A673 (cell line): ENCODE measurements at regions not wholly inside any gene's neighbourhood (a gene's known extent, or its start where the extent isn't known, plus 50 kb on each side); places are given as distances from the start of the nearest gene placed in this dataset.
"Not testable (repeated sequence)": the region's sequence is repeated elsewhere in the genome, so short reads cannot be mapped to it uniquely, and the experiment has no call there.

ENCODE experiments used
- BruUV-seq: library from RNA; stranded (reverse); fragments of 400-500 nt; replicated peaks from 2 replicates; lab custom pipeline; 2021; lab: Mats Ljungman, UMichigan
- CTCF ChIA-PET: fragments of 300-600 bp; sonication (Branson Sonifier 250); formaldehyde crosslinking; loops from one replicate; lab custom pipeline; 2022; ENCODE audit warnings: antibody characterized with exemption; lab: Charles Lee
- POLR2A ChIA-PET: fragments of 300-600 bp; sonication (Branson Sonifier 250); formaldehyde crosslinking; loops from one replicate; lab custom pipeline; 2022; ENCODE audit warnings: antibody characterized with exemption; ENCODE audit not compliant: low non-redundant PET; lab: Charles Lee
- DNase-seq: peaks from one replicate; pipeline ENCODE4 v3.0.0-alpha.2; 2015; ENCODE audit warnings: low spot score
- H3K27ac ChIP-seq: fragments of 200-600 bp; sonication (generic); 2 replicates; pipeline ENCODE4 v1.5.1; 2016; ENCODE audit warnings: mixed run types, low read depth, mild to moderate bottlenecking, mixed read lengths, antibody characterized with exemption, low read length; ENCODE audit not compliant: poor library complexity, severe bottlenecking
- H3K27me3 ChIP-seq: fragments of 200-600 bp; sonication (generic); replicated peaks from 2 replicates; pipeline ENCODE4 v1.6.1; 2017; ENCODE audit warnings: mixed run types, low read depth, mild to moderate bottlenecking, mixed read lengths, antibody characterized with exemption, low read length; ENCODE audit not compliant: insufficient read depth, poor library complexity
- H3K36me3 ChIP-seq: fragments of 200-600 bp; sonication (generic); 2 replicates; pipeline ENCODE4 v1.6.1; 2016; ENCODE audit warnings: mixed run types, mild to moderate bottlenecking, mixed read lengths, antibody characterized with exemption, low read length; ENCODE audit not compliant: insufficient read depth, poor library complexity, severe bottlenecking
- H3K4me1 ChIP-seq: fragments of 200-600 bp; sonication (generic); 2 replicates; pipeline ENCODE4 v1.6.1; 2017; ENCODE audit warnings: mixed run types, mild to moderate bottlenecking, mixed read lengths, antibody characterized with exemption, low read length; ENCODE audit not compliant: insufficient read depth, poor library complexity, severe bottlenecking
- H3K4me3 ChIP-seq: fragments of 200-600 bp; sonication (generic); 2 replicates; pipeline ENCODE4 v1.5.1; 2016; ENCODE audit warnings: low read depth, mixed run types, mild to moderate bottlenecking, mixed read lengths, low read length; ENCODE audit not compliant: poor library complexity, severe bottlenecking
- H3K9me3 ChIP-seq: fragments of 200-600 bp; sonication (generic); 2 replicates; pipeline ENCODE4 v1.6.1; 2016; ENCODE audit warnings: mixed run types, low read depth, mild to moderate bottlenecking, mixed read lengths, antibody characterized with exemption, low read length; ENCODE audit not compliant: poor library complexity, severe bottlenecking
- intact Hi-C: fragments of 100-400 bp; cut with micrococcal nuclease; formaldehyde crosslinking; loops from one replicate; pipeline ENCODE4 v1.10.0; 2022; ENCODE audit not compliant: unreplicated experiment

- H3K36me3 ChIP-seq, CTCF ChIA-PET, H3K9me3 ChIP-seq, H3K27ac ChIP-seq, BruUV-seq, H3K27me3 ChIP-seq, POLR2A ChIA-PET, H3K4me1 ChIP-seq, H3K4me3 ChIP-seq, intact Hi-C loops, DNase-seq: not testable (repeated sequence)
These were observed 144.7 kb upstream of the CRYM start for GRCh38 chr16:21422824-21423223.

- H3K27ac ChIP-seq, POLR2A ChIA-PET, H3K4me1 ChIP-seq, H3K27me3 ChIP-seq, intact Hi-C loops, H3K4me3 ChIP-seq, DNase-seq, H3K9me3 ChIP-seq, H3K36me3 ChIP-seq, BruUV-seq, CTCF ChIA-PET: not testable (repeated sequence)
These were observed 126.6 kb upstream of the CRYM start for GRCh38 chr16:21404699-21405098.

DNA sequence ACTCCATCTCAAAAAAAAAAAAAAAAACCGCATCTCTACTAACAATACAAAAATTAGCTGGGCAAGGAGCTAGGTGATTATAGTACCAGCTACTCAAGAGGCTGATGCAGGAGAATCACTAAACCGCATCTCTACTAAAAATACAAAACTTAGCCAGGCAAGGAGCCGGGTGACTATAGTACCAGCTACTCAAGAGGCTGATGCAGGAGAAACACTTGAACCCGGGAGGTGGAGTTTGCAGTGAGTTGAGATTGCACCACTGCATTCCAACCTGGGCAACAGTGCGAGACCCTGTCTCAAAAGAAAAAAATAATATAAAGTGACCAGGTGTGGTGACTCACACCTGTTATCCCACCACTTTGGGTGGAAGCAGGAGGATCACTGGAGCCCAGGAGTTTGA is 119.8 kb upstream of the CRYM start:
- POLR2A ChIA-PET, H3K9me3 ChIP-seq, H3K4me1 ChIP-seq, H3K36me3 ChIP-seq, BruUV-seq, DNase-seq, intact Hi-C loops, H3K27me3 ChIP-seq, H3K27ac ChIP-seq, H3K4me3 ChIP-seq, CTCF ChIA-PET: not testable (repeated sequence)

DNA sequence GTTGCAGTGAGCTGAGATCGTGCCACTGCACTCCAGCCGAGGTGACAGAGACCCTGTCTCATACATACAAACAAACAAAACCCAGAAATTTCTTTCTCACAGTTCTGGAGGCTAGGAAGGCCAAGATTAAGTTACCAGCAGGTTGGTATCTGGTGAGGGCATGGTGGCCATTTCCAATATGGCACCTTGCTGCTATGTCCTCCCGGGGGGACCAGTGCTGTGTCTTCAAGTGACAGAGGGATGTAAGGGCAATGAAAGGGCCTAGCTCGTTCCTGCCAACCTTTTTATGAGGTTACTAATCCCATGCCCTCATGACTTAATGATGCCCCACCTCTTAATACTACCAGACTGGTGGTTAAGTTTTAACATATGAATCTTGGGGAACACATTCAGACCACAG is 118.5 kb upstream of the CRYM start:
- H3K4me1 ChIP-seq, POLR2A ChIA-PET, DNase-seq, H3K9me3 ChIP-seq, H3K27me3 ChIP-seq, CTCF ChIA-PET, H3K36me3 ChIP-seq, H3K27ac ChIP-seq, H3K4me3 ChIP-seq, intact Hi-C loops, BruUV-seq: not testable (repeated sequence)

GRCh38 chr16:21390634-21391033 is 112.5 kb upstream of the CRYM start:
- DNase-seq, H3K9me3 ChIP-seq, H3K27me3 ChIP-seq, BruUV-seq, H3K4me1 ChIP-seq, POLR2A ChIA-PET, H3K27ac ChIP-seq, H3K36me3 ChIP-seq, intact Hi-C loops, H3K4me3 ChIP-seq, CTCF ChIA-PET: not testable (repeated sequence)

GRCh38 chr16:21389860-21390259 is 111.8 kb upstream of the CRYM start:
- BruUV-seq, H3K4me3 ChIP-seq, H3K36me3 ChIP-seq, H3K27ac ChIP-seq, H3K9me3 ChIP-seq, H3K4me1 ChIP-seq, H3K27me3 ChIP-seq, POLR2A ChIA-PET, CTCF ChIA-PET, intact Hi-C loops, DNase-seq: not testable (repeated sequence)

DNA sequence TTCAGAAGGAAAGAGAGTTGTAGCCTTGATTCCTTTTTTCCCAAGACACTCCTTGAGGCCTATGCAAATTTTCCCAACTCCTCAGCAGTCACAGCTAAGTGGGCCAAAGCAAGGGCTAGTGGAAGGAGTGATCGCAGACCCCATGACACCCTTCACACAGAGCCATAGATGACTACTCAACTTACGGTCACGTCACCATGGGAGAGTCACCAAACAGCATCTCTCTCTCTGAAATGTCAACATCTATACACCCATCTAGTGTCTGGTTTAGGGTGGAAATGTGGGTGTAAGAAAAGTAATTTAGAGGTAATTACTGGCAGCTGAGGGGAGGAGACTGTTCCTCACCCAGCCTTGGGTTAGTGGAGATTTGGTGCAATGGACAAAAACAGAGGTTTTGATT is 109.7 kb upstream of the CRYM start:
- H3K27me3 ChIP-seq, DNase-seq, CTCF ChIA-PET, H3K4me1 ChIP-seq, H3K27ac ChIP-seq, H3K36me3 ChIP-seq, POLR2A ChIA-PET, BruUV-seq, H3K9me3 ChIP-seq, H3K4me3 ChIP-seq, intact Hi-C loops: not testable (repeated sequence)

- H3K9me3 ChIP-seq, H3K4me1 ChIP-seq, H3K27ac ChIP-seq, BruUV-seq, H3K27me3 ChIP-seq, DNase-seq, CTCF ChIA-PET, H3K4me3 ChIP-seq, intact Hi-C loops, H3K36me3 ChIP-seq, POLR2A ChIA-PET: not testable (repeated sequence)
These were observed 108.3 kb upstream of the CRYM start for GRCh38 chr16:21386201-21386915.
